NCI-H1092 (cell line): ENCODE measurements at regions not wholly inside any gene's neighbourhood (a gene's known extent, or its start where the extent isn't known, plus 50 kb on each side); places are given as distances from the start of the nearest gene placed in this dataset.

ENCODE experiments used
- DNase-seq: peaks from one replicate; lab custom pipeline; 2025; lab: John Stamatoyannopoulos, UW

- DNase-seq, result no peak
These were observed 256.0 kb upstream of the SETBP1 start for GRCh38 chr18:44424645-44425035.

- no peak for DNase-seq
These were observed 255.5 kb upstream of the SETBP1 start for GRCh38 chr18:44425161-44425560.

GRCh38 chr18:44437603-44438002, 243.1 kb upstream of the SETBP1 start:
- no peak for DNase-seq

GRCh38 chr18:44450226-44450625, 230.5 kb upstream of the SETBP1 start:
- DNase-seq, result no peak

GRCh38 chr18:44452346-44452745, 228.3 kb upstream of the SETBP1 start:
- no peak for DNase-seq

- DNase-seq, result no peak
These were observed 227.2 kb upstream of the SETBP1 start for GRCh38 chr18:44453505-44453904.

GRCh38 chr18:44458777-44459176, 221.9 kb upstream of the SETBP1 start:
- DNase-seq, result no peak

- DNase-seq, result no peak
These were observed 216.1 kb upstream of the SETBP1 start for GRCh38 chr18:44464398-44465180.

GRCh38 chr18:44465381-44465841, 215.3 kb upstream of the SETBP1 start:
- DNase-seq, result no peak

- no peak for DNase-seq
These were observed 213.7 kb upstream of the SETBP1 start for GRCh38 chr18:44466997-44467396.

- no peak for DNase-seq
These were observed 213.0 kb upstream of the SETBP1 start for GRCh38 chr18:44467718-44468117.

GRCh38 chr18:44473394-44474066, 207.2 kb upstream of the SETBP1 start:
- DNase-seq, result no peak

GRCh38 chr18:44474067-44474411, 206.6 kb upstream of the SETBP1 start:
- peak; percentile 12 for DNase-seq

- DNase-seq, result no peak
These were observed 206.1 kb upstream of the SETBP1 start for GRCh38 chr18:44474591-44474990.

- no peak for DNase-seq
These were observed 197.9 kb upstream of the SETBP1 start for GRCh38 chr18:44482761-44483160.

- DNase-seq, result no peak
These were observed 185.5 kb upstream of the SETBP1 start for GRCh38 chr18:44495151-44495550.

GRCh38 chr18:44497311-44497710, 183.4 kb upstream of the SETBP1 start:
- DNase-seq, result no peak

GRCh38 chr18:44497757-44498490, 182.8 kb upstream of the SETBP1 start:
- DNase-seq, result no peak

- no peak for DNase-seq
These were observed 179.7 kb upstream of the SETBP1 start for GRCh38 chr18:44500808-44501610.

GRCh38 chr18:44502221-44502620, 178.5 kb upstream of the SETBP1 start:
- DNase-seq, result no peak

- no peak for DNase-seq
These were observed 177.9 kb upstream of the SETBP1 start for GRCh38 chr18:44502790-44503189.

GRCh38 chr18:44503854-44504253, 176.8 kb upstream of the SETBP1 start:
- no peak for DNase-seq
